ENCODE measurements at regions not wholly inside any gene's neighbourhood (a gene's known extent, or its start where the extent isn't known, plus 50 kb on each side); places are given as distances from the start of the nearest gene placed in this dataset.

DNA sequence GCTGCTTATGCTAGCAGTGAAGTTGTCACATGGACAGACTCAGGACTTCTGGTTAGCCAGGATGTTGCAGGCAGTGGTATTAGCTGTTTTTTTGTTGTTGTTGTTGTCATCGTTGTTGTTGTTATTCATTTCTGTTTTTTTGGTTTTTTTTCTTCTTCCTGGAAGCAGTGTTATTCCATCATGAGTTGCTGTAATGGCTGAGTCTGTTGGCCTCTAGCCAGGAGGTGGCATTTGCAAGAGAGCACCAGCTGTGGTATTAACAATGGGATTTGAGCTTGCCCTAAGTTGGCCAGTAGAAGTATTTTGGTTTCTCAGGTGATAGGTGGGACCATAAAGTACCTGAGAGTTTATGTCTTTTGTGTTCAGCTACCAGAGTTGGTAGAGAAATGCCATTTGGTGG is 561.1 kb downstream of the KCTD16 start:
- TF ChIP-seq MED1 (CRISPR knock-in tag; IDR thresholded peaks at IDR 0.05; ENCODE audit: borderline replicate concordance): no peak
- TF ChIP-seq, protein P1, sequence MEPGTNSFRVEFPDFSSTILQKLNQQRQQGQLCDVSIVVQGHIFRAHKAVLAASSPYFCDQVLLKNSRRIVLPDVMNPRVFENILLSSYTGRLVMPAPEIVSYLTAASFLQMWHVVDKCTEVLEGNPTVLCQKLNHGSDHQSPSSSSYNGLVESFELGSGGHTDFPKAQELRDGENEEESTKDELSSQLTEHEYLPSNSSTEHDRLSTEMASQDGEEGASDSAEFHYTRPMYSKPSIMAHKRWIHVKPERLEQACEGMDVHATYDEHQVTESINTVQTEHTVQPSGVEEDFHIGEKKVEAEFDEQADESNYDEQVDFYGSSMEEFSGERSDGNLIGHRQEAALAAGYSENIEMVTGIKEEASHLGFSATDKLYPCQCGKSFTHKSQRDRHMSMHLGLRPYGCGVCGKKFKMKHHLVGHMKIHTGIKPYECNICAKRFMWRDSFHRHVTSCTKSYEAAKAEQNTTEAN (CRISPR knock-in tag; IDR thresholded peaks at IDR 0.05): no peak
- TF ChIP-seq, protein P2, sequence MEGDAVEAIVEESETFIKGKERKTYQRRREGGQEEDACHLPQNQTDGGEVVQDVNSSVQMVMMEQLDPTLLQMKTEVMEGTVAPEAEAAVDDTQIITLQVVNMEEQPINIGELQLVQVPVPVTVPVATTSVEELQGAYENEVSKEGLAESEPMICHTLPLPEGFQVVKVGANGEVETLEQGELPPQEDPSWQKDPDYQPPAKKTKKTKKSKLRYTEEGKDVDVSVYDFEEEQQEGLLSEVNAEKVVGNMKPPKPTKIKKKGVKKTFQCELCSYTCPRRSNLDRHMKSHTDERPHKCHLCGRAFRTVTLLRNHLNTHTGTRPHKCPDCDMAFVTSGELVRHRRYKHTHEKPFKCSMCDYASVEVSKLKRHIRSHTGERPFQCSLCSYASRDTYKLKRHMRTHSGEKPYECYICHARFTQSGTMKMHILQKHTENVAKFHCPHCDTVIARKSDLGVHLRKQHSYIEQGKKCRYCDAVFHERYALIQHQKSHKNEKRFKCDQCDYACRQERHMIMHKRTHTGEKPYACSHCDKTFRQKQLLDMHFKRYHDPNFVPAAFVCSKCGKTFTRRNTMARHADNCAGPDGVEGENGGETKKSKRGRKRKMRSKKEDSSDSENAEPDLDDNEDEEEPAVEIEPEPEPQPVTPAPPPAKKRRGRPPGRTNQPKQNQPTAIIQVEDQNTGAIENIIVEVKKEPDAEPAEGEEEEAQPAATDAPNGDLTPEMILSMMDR (IDR thresholded peaks at IDR 0.05 in 2 of 3, conservative IDR thresholded peaks at IDR 0.05 in 1 of 3; ENCODE audit: insufficient read depth in 2 of 3, low read depth in 1 of 3, low read length in 3 of 3): no peak
- TF ChIP-seq ESRRA (IDR thresholded peaks at IDR 0.05; ENCODE audit: borderline replicate concordance, low read depth): no peak
- no peak for TF ChIP-seq ATF1 (CRISPR knock-in tag; IDR thresholded peaks at IDR 0.05)
- TF ChIP-seq ATF1 (tag; IDR thresholded peaks at IDR 0.05): no peak
- no peak for TF ChIP-seq JUN (IDR thresholded peaks at IDR 0.05; ENCODE audit: borderline replicate concordance, low read depth, low read length)
- no peak for TF ChIP-seq JUN (CRISPR knock-in tag; IDR thresholded peaks at IDR 0.05; ENCODE audit: borderline replicate concordance)
- no peak for TF ChIP-seq BCL6 (CRISPR knock-in tag; IDR thresholded peaks at IDR 0.05)
- TF ChIP-seq IRF2 (CRISPR knock-in tag; IDR thresholded peaks at IDR 0.05): no peak
- TF ChIP-seq, protein P3, sequence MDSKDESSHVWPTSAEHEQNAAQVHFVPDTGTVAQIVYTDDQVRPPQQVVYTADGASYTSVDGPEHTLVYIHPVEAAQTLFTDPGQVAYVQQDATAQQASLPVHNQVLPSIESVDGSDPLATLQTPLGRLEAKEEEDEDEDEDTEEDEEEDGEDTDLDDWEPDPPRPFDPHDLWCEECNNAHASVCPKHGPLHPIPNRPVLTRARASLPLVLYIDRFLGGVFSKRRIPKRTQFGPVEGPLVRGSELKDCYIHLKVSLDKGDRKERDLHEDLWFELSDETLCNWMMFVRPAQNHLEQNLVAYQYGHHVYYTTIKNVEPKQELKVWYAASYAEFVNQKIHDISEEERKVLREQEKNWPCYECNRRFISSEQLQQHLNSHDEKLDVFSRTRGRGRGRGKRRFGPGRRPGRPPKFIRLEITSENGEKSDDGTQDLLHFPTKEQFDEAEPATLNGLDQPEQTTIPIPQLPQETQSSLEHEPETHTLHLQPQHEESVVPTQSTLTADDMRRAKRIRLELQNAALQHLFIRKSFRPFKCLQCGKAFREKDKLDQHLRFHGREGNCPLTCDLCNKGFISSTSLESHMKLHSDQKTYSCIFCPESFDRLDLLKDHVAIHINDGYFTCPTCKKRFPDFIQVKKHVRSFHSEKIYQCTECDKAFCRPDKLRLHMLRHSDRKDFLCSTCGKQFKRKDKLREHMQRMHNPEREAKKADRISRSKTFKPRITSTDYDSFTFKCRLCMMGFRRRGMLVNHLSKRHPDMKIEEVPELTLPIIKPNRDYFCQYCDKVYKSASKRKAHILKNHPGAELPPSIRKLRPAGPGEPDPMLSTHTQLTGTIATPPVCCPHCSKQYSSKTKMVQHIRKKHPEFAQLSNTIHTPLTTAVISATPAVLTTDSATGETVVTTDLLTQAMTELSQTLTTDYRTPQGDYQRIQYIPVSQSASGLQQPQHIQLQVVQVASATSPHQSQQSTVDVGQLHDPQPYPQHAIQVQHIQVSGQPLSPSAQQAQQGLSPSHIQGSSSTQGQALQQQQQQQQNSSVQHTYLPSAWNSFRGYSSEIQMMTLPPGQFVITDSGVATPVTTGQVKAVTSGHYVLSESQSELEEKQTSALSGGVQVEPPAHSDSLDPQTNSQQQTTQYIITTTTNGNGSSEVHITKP (IDR thresholded peaks at IDR 0.05; ENCODE audit: partially characterized antibody): no peak
- no peak for TF ChIP-seq PHF8 (IDR thresholded peaks at IDR 0.05; ENCODE audit: borderline replicate concordance, low read length)
- TF ChIP-seq POLR3G (IDR thresholded peaks at IDR 0.05; ENCODE audit: extremely low read depth, insufficient read length, insufficient replicate concordance): no peak
- TF ChIP-seq CHCHD3 (CRISPR knock-in tag; IDR thresholded peaks at IDR 0.05): no peak
- TF ChIP-seq EP300 (IDR thresholded peaks at IDR 0.05; ENCODE audit: low read length): no peak

All from K562 (cell line).